ENCODE measurements at regions not wholly inside any gene's neighbourhood (a gene's known extent, or its start where the extent isn't known, plus 50 kb on each side); places are given as distances from the start of the nearest gene placed in this dataset.

GRCh38 chr3:963255-963654 is 129.6 kb upstream of the CNTN6 start:
- Histone ChIP-seq H3K27ac (ENCODE audit: low read depth, low read length) (no peak overlapping the region), H2AFZ (ENCODE audit: low read depth, low read length, severe bottlenecking) (no peak overlapping the region), H4K20me1 (ENCODE audit: low read depth, low read length) (no peaks in the 10 kb centered on the region), H3K9me2 (replicated peaks; ENCODE audit: insufficient read depth, low read length) (no peaks in the 10 kb centered on the region), H3K9me3 (ENCODE audit: insufficient read depth, low read length) (no peaks in the 10 kb centered on the region), H3K4me3 (ENCODE audit: insufficient read depth, low read length, poor library complexity, severe bottlenecking) (no peak overlapping the region), H3K79me2 (ENCODE audit: insufficient read depth, low read length) (no peaks in the 10 kb centered on the region), H3K4me2 (ENCODE audit: low read depth, low read length, poor library complexity, severe bottlenecking) (no peak overlapping the region), H3K27me3 (ENCODE audit: low read length) (no peaks in the 10 kb centered on the region), H3K36me3 (ENCODE audit: low read length) (no peaks in the 10 kb centered on the region), H3K9ac (ENCODE audit: low read length) (no peak overlapping the region), H3F3A (ENCODE audit: insufficient read depth) (no peaks in the 10 kb centered on the region)
- TF ChIP-seq EZH2phosphoT487 (conservative IDR thresholded peaks at IDR 0.05; ENCODE audit: low read length), result no peak

- Histone ChIP-seq H3K36me3 (ENCODE audit: low read length) (no peaks in the 10 kb centered on the region), H3K27me3 (ENCODE audit: low read length) (no peaks in the 10 kb centered on the region), H3K9me3 (ENCODE audit: insufficient read depth, low read length) (no peaks in the 10 kb centered on the region), H3F3A (ENCODE audit: insufficient read depth) (no peaks in the 10 kb centered on the region), H3K9me2 (replicated peaks; ENCODE audit: insufficient read depth, low read length) (no peaks in the 10 kb centered on the region), H3K79me2 (ENCODE audit: insufficient read depth, low read length) (no peaks in the 10 kb centered on the region), H2AFZ (ENCODE audit: low read depth, low read length, severe bottlenecking) (no peak overlapping the region), H4K20me1 (ENCODE audit: low read depth, low read length) (no peaks in the 10 kb centered on the region), H3K4me3 (ENCODE audit: insufficient read depth, low read length, poor library complexity, severe bottlenecking) (no peak overlapping the region), H3K27ac (ENCODE audit: low read depth, low read length) (no peak overlapping the region), H3K9ac (ENCODE audit: low read length) (no peak overlapping the region), H3K4me2 (ENCODE audit: low read depth, low read length, poor library complexity, severe bottlenecking) (no peak overlapping the region)
- TF ChIP-seq EZH2phosphoT487 (conservative IDR thresholded peaks at IDR 0.05; ENCODE audit: low read length), result no peak
Measured at GRCh38 chr3:963755-964154, 129.1 kb upstream of the CNTN6 start.

- Histone ChIP-seq H3K9ac (ENCODE audit: low read length) (no peak overlapping the region), H3K27ac (ENCODE audit: low read depth, low read length) (no peak overlapping the region), H3K9me2 (replicated peaks; ENCODE audit: insufficient read depth, low read length) (no peaks in the 10 kb centered on the region), H3K36me3 (ENCODE audit: low read length) (no peaks in the 10 kb centered on the region), H4K20me1 (ENCODE audit: low read depth, low read length) (no peaks in the 10 kb centered on the region), H3F3A (ENCODE audit: insufficient read depth) (no peaks in the 10 kb centered on the region), H3K4me3 (ENCODE audit: insufficient read depth, low read length, poor library complexity, severe bottlenecking) (no peak overlapping the region), H2AFZ (ENCODE audit: low read depth, low read length, severe bottlenecking) (no peak overlapping the region), H3K27me3 (ENCODE audit: low read length) (no peaks in the 10 kb centered on the region), H3K79me2 (ENCODE audit: insufficient read depth, low read length) (no peaks in the 10 kb centered on the region), H3K4me2 (ENCODE audit: low read depth, low read length, poor library complexity, severe bottlenecking) (no peak overlapping the region), H3K9me3 (ENCODE audit: insufficient read depth, low read length) (no peaks in the 10 kb centered on the region)
- TF ChIP-seq CTCF (IDR thresholded peaks at IDR 0.05; ENCODE audit: insufficient read depth, low read length, poor library complexity, severe bottlenecking), result no peak
- no peak for TF ChIP-seq EZH2phosphoT487 (conservative IDR thresholded peaks at IDR 0.05; ENCODE audit: low read length)
Measured at GRCh38 chr3:965826-966225, 127.0 kb upstream of the CNTN6 start.

GRCh38 chr3:966341-966740 is 126.5 kb upstream of the CNTN6 start:
- Histone ChIP-seq H3K4me3 (ENCODE audit: insufficient read depth, low read length, poor library complexity, severe bottlenecking) (no peak overlapping the region), H3K4me2 (ENCODE audit: low read depth, low read length, poor library complexity, severe bottlenecking) (no peak overlapping the region), H3K9me2 (replicated peaks; ENCODE audit: insufficient read depth, low read length) (no peaks in the 10 kb centered on the region), H3F3A (ENCODE audit: insufficient read depth) (no peaks in the 10 kb centered on the region), H4K20me1 (ENCODE audit: low read depth, low read length) (no peaks in the 10 kb centered on the region), H3K27me3 (ENCODE audit: low read length) (no peaks in the 10 kb centered on the region), H3K9me3 (ENCODE audit: insufficient read depth, low read length) (no peaks in the 10 kb centered on the region), H3K79me2 (ENCODE audit: insufficient read depth, low read length) (no peaks in the 10 kb centered on the region), H3K36me3 (ENCODE audit: low read length) (no peaks in the 10 kb centered on the region), H3K27ac (ENCODE audit: low read depth, low read length) (no peak overlapping the region), H2AFZ (ENCODE audit: low read depth, low read length, severe bottlenecking) (no peak overlapping the region), H3K9ac (ENCODE audit: low read length) (no peak overlapping the region)
- no peak for TF ChIP-seq CTCF (IDR thresholded peaks at IDR 0.05; ENCODE audit: insufficient read depth, low read length, poor library complexity, severe bottlenecking)
- TF ChIP-seq EZH2phosphoT487 (conservative IDR thresholded peaks at IDR 0.05; ENCODE audit: low read length), result no peak
